NB4 (cell line): ENCODE measurements at regions not wholly inside any gene's neighbourhood (a gene's known extent, or its start where the extent isn't known, plus 50 kb on each side); places are given as distances from the start of the nearest gene placed in this dataset.

Source experiments
- POLR2A ChIP-seq: IDR thresholded peaks from 2 replicates; pipeline ENCODE4 v1.6.1; 2011; ENCODE audit warnings: mild to moderate bottlenecking; ENCODE audit not compliant: insufficient read length; ENCODE audit errors: extremely low read depth
- TF ChIP-seq, protein P1 (sequence below): IDR thresholded peaks from one replicate; pipeline ENCODE4 v1.5.1; 2012; ENCODE audit warnings: low read depth, low read length

- TF ChIP-seq, protein P1, sequence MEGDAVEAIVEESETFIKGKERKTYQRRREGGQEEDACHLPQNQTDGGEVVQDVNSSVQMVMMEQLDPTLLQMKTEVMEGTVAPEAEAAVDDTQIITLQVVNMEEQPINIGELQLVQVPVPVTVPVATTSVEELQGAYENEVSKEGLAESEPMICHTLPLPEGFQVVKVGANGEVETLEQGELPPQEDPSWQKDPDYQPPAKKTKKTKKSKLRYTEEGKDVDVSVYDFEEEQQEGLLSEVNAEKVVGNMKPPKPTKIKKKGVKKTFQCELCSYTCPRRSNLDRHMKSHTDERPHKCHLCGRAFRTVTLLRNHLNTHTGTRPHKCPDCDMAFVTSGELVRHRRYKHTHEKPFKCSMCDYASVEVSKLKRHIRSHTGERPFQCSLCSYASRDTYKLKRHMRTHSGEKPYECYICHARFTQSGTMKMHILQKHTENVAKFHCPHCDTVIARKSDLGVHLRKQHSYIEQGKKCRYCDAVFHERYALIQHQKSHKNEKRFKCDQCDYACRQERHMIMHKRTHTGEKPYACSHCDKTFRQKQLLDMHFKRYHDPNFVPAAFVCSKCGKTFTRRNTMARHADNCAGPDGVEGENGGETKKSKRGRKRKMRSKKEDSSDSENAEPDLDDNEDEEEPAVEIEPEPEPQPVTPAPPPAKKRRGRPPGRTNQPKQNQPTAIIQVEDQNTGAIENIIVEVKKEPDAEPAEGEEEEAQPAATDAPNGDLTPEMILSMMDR, result no peak
- TF ChIP-seq POLR2A, result no peak
Measured at GRCh38 chr4:138105331-138105730, 136.8 kb downstream of the SLC7A11 start.
